ACC112 (cell line): ENCODE measurements at regions not wholly inside any gene's neighbourhood (a gene's known extent, or its start where the extent isn't known, plus 50 kb on each side); places are given as distances from the start of the nearest gene placed in this dataset.

Experiments used
- H2AFZ ChIP-seq: fragments of 200-600 bp; sonication (generic); one replicate; pipeline ENCODE4 v1.6.0; 2017; ENCODE audit warnings: antibody characterized with exemption, low read length; ENCODE audit not compliant: unreplicated experiment
- H3K27ac ChIP-seq: fragments of 200-600 bp; sonication (generic); 2 replicates; pipeline ENCODE4 v1.5.1; 2014; ENCODE audit warnings: low read depth, mild to moderate bottlenecking, antibody characterized with exemption, low read length, moderate library complexity
- H3K27me3 ChIP-seq: fragments of 200-600 bp; sonication (generic); 2 replicates; pipeline ENCODE4 v1.6.1; 2014; ENCODE audit warnings: mild to moderate bottlenecking, antibody characterized with exemption, low read length, moderate library complexity, mixed read lengths; ENCODE audit not compliant: insufficient read depth
- H3K36me3 ChIP-seq: fragments of 200-600 bp; sonication (generic); 2 replicates; pipeline ENCODE4 v1.6.1; 2016; ENCODE audit warnings: mild to moderate bottlenecking, antibody characterized with exemption, low read length, moderate library complexity, mixed read lengths; ENCODE audit not compliant: insufficient read depth
- H3K4me1 ChIP-seq: fragments of 200-600 bp; sonication (generic); one replicate; pipeline ENCODE4 v1.6.1; 2016; ENCODE audit warnings: low read length, mixed read lengths; ENCODE audit not compliant: insufficient read depth, unreplicated experiment, control insufficient read depth
- H3K4me3 ChIP-seq: fragments of 200-600 bp; sonication (generic); 2 replicates; pipeline ENCODE4 v1.5.1; 2014; ENCODE audit warnings: mild to moderate bottlenecking, low read depth, low read length
- H3K79me2 ChIP-seq: fragments of 200-600 bp; sonication (generic); one replicate; pipeline ENCODE4 v1.6.0; 2016; ENCODE audit warnings: low read length; ENCODE audit not compliant: control insufficient read depth, unreplicated experiment, insufficient read depth

DNA sequence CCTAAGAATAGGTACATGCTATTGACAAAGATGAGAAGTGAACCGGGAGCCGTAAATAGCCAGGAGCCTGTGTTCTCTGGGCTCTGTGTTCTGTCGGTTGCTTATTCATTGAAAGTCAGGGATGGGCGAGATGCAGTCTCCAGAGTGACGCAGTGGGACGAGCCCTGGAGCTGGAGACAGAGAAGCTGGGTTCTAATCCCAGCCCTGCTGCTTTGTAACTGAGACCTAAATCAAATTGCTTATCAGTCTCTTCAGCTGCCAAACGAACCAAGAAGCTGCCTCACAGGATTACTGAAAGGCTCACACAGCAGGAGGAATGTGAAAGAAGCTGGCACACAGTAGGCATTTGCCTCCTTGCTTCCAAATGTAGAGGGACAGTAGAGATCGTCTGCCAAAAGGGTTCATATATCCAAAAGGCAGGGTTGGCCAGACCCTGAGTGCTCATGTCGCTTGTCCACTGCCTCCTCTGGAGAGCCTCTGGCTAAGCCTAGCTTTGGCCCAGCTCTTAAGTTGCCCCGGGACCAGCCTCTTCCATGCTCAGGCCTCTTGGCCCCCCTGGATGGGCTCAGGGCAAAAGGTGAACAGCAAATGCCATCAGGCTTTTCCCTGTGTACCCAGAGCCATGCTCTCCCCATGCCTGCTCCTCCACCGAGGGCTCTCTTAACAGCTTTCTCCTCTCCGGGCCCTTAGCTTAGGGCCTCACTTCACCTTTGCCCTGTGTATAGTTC lies 134.2 kb upstream of the IPO9 start:
- no peak overlapping the region for H2AFZ ChIP-seq
- H3K4me1 ChIP-seq = peaks cover 51% of the 10 kb centered on the region
- H3K4me3 ChIP-seq = no peak overlapping the region
- H3K27me3 ChIP-seq = no peaks in the 10 kb centered on the region
- H3K27ac ChIP-seq = peak overlapping the region; percentile 77
- H3K36me3 ChIP-seq = 0 out of 2 replicates have a peak, but pooled peaks cover 3% of the 10 kb centered on the region
- peaks cover 75% of the 10 kb centered on the region for H3K79me2 ChIP-seq

- H3K79me2 ChIP-seq = peaks cover 71% of the 10 kb centered on the region
- no peak overlapping the region for H2AFZ ChIP-seq
- H3K27ac ChIP-seq = peak overlapping the region; percentile 77
- H3K27me3 ChIP-seq = no peaks in the 10 kb centered on the region
- H3K4me1 ChIP-seq = peaks cover 51% of the 10 kb centered on the region
- H3K4me3 ChIP-seq = no peak overlapping the region
- H3K36me3 ChIP-seq = 0 out of 2 replicates have a peak, but pooled peaks cover 3% of the 10 kb centered on the region
These were observed 133.3 kb upstream of the IPO9 start for GRCh38 chr1:201695607-201696006.

DNA sequence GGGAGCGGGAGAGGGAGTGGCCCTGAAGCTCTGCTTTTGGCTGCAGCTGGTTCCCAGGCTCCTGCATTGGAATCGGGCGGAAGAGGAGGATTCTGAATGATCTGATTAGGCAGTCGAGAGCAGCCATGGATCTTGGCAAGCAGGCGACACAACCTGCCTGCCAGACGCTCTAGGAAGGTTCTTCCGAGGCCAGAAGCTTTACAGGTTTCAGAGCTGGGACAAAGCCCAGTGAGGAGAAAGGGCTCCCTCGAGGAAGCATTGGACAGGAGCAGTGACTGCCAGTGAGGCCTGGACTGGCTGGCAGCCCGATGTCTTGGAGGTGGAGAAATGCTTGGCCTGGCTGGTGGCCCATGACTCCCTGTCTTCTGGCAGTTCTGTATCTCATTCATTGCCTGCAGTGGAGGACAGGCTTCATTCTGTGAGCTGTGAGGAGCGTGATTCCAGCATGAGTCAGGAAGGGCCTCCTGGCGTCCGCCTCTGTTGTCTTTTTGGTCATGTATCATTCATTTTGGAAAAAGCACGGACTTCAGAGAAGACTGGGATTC lies 132.7 kb upstream of the IPO9 start:
- 0 out of 2 replicates have a peak, but pooled peaks cover 3% of the 10 kb centered on the region for H3K36me3 ChIP-seq
- no peaks in the 10 kb centered on the region for H3K27me3 ChIP-seq
- H3K4me3 ChIP-seq = peak overlapping the region; percentile 35; the same call in 1 of the 2 replicates
- H3K4me1 ChIP-seq = peaks cover 51% of the 10 kb centered on the region
- no peak overlapping the region for H2AFZ ChIP-seq
- H3K79me2 ChIP-seq = peaks cover 65% of the 10 kb centered on the region
- peak overlapping the region; percentile 77 for H3K27ac ChIP-seq

DNA sequence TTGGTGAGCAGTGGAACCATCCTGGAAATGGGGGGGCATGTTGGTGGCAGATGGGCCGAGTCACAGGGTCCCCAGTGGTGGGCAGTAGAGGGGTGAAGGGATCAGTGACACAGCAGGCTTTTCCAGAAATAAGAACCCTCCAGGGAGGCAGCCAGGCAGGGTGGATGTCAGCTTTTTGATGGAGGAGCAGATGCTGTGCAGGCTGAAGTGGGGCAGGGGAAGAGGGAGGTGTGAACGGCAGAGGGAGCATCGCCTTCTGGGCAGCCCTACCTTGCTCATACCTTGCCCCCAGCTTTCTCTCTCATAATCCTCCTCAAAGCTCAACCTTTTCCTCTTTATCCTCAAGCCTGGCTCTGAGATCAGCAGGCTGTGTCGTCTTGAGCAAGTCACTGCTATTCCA lies 131.8 kb upstream of the IPO9 start:
- Histone ChIP-seq H3K4me1 (peaks cover 51% of the 10 kb centered on the region), H3K27me3 (no peaks in the 10 kb centered on the region), H2AFZ (no peak overlapping the region), H3K4me3 (no peak overlapping the region), H3K36me3 (0 out of 2 replicates have a peak, but pooled peaks cover 8% of the 10 kb centered on the region), H3K79me2 (peaks cover 63% of the 10 kb centered on the region), H3K27ac (peak overlapping the region; percentile 77)

DNA sequence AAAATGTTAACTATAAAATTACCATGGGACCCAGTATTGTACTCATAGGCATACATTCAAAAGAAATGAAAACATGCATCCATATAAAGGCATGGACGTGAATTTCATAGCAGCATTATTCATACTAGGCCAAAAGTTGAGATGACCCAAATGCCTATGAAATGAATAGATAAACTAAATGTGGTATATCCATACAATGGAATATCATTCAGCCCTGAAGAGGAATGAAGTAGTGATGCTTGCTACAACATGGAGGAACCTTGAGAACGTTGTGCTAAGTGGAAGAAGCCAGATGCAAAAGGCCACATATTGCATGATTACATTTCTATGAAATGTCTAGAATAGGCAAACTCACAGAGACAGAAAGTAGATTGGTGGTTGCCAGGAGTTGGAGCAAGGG lies 127.1 kb upstream of the IPO9 start:
- peaks cover 35% of the 10 kb centered on the region for H3K4me1 ChIP-seq
- H3K27ac ChIP-seq = no peak overlapping the region
- peaks cover 59% of the 10 kb centered on the region for H3K79me2 ChIP-seq
- 0 out of 2 replicates have a peak, but pooled peaks cover 8% of the 10 kb centered on the region for H3K36me3 ChIP-seq
- no peaks in the 10 kb centered on the region for H3K27me3 ChIP-seq
- H2AFZ ChIP-seq = no peak overlapping the region
- H3K4me3 ChIP-seq = no peak overlapping the region

GRCh38 chr1:201702936-201703335 lies 126.0 kb upstream of the IPO9 start:
- Histone ChIP-seq H3K27ac (peak overlapping the region; percentile 76), H2AFZ (no peak overlapping the region), H3K79me2 (peaks cover 58% of the 10 kb centered on the region), H3K4me3 (no peak overlapping the region), H3K27me3 (no peaks in the 10 kb centered on the region), H3K36me3 (0 out of 2 replicates have a peak, but pooled peaks cover 6% of the 10 kb centered on the region), H3K4me1 (peaks cover 29% of the 10 kb centered on the region)

DNA sequence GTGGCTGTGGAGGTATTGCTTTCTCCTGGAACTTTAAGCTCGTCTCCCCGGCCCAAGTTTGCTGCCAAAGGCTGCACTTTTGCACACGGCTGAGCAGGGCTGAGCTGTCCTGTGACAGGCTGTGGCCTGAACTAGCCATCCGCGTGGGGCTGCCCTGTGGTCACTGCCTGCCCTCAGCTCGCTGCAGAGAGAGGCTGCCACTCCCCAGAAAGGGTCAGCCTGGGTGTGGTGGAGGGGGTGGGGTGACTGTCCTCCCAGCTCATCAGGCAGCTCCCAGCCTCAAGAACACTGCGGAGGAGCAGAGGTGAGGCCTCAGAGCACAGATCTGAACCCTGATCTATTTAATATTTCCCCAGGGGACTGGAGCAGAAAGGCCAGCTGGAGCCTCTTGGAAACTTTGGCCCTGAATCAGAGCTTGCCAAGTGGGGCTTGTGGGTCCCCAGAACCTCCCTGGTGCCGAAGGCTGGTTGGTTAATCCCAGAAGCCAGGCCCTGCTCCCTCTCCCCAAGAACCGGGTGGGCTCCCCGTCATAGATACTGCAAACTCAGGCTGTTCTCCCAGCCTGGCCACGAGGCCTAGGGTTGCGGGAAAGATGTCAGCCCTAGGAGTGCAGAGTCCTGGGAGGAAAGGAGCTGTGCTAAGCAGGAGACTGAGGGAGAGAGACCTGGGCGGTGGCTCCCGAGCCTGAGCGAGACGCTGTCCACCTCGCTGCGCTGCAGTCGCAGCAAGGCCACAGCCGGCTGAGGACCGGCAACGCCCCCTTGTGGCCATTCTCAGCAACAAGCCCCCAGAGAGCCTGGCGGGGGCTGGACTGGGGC lies 125.1 kb upstream of the IPO9 start:
- H2AFZ ChIP-seq = no peak overlapping the region
- no peaks in the 10 kb centered on the region for H3K27me3 ChIP-seq
- H3K27ac ChIP-seq = peak overlapping the region; percentile 76
- H3K4me3 ChIP-seq = peak overlapping the region; percentile 8; the same call in 1 of the 2 replicates
- H3K4me1 ChIP-seq = peaks cover 35% of the 10 kb centered on the region
- H3K36me3 ChIP-seq = 0 out of 2 replicates have a peak, but pooled peaks cover 6% of the 10 kb centered on the region
- peaks cover 49% of the 10 kb centered on the region for H3K79me2 ChIP-seq

GRCh38 chr1:201704439-201704792 lies 124.5 kb upstream of the IPO9 start:
- Histone ChIP-seq H3K79me2 (peaks cover 49% of the 10 kb centered on the region), H3K4me3 (no peak overlapping the region), H3K4me1 (peaks cover 39% of the 10 kb centered on the region), H3K27me3 (no peaks in the 10 kb centered on the region), H3K27ac (no peak overlapping the region), H3K36me3 (0 out of 2 replicates have a peak, but pooled peaks cover 6% of the 10 kb centered on the region), H2AFZ (no peak overlapping the region)

- H3K79me2 ChIP-seq = peaks cover 50% of the 10 kb centered on the region
- H3K36me3 ChIP-seq = 0 out of 2 replicates have a peak, but pooled peaks cover 6% of the 10 kb centered on the region
- H3K4me1 ChIP-seq = peaks cover 48% of the 10 kb centered on the region
- H3K4me3 ChIP-seq = no peak overlapping the region
- no peaks in the 10 kb centered on the region for H3K27me3 ChIP-seq
- H3K27ac ChIP-seq = no peak overlapping the region
- H2AFZ ChIP-seq = no peak overlapping the region
These were observed 123.6 kb upstream of the IPO9 start for GRCh38 chr1:201705389-201705788.

DNA sequence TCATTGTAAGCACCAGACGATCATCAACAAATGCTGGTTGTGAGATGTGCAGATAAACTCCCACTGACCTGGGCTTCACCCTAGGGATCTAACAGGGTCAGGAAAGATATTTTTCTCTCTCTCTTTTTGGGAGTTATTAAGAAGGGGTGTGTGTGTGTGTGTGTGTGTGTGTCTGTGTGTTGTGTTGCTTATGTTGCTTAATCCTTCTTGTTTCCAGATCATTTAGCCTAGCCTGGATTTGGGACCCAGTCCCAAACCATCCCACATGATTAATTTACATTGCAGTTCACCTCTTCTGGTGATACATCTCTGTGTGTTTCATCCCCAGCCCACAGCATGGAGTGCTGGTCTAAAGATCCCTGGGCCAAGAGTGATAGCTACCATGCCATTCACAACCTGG lies 122.8 kb upstream of the IPO9 start:
- 0 out of 2 replicates have a peak, but pooled peaks cover 6% of the 10 kb centered on the region for H3K36me3 ChIP-seq
- no peak overlapping the region for H3K4me3 ChIP-seq
- peaks cover 55% of the 10 kb centered on the region for H3K79me2 ChIP-seq
- peaks cover 55% of the 10 kb centered on the region for H3K4me1 ChIP-seq
- H3K27me3 ChIP-seq = no peaks in the 10 kb centered on the region
- H2AFZ ChIP-seq = no peak overlapping the region
- peak overlapping the region; percentile 9; the same call in 1 of the 2 replicates for H3K27ac ChIP-seq
